AG09319 (cell line): ENCODE measurements at regions not wholly inside any gene's neighbourhood (a gene's known extent, or its start where the extent isn't known, plus 50 kb on each side); places are given as distances from the start of the nearest gene placed in this dataset.
A peak's percentile ranks its signal among the peaks of the same experiment; 100 is the strongest.

Source experiments
- DNase-seq: peaks from one replicate; pipeline ENCODE4 v3.0.0-alpha.2; 2010; ENCODE audit warnings: low read depth; ENCODE audit errors: extremely low read depth
- TF ChIP-seq, protein P1 (sequence below): IDR thresholded peaks from 2 replicates; pipeline ENCODE4 v1.5.1; 2011; ENCODE audit warnings: low read depth, mild to moderate bottlenecking, inconsistent platforms, low read length, moderate library complexity

DNA sequence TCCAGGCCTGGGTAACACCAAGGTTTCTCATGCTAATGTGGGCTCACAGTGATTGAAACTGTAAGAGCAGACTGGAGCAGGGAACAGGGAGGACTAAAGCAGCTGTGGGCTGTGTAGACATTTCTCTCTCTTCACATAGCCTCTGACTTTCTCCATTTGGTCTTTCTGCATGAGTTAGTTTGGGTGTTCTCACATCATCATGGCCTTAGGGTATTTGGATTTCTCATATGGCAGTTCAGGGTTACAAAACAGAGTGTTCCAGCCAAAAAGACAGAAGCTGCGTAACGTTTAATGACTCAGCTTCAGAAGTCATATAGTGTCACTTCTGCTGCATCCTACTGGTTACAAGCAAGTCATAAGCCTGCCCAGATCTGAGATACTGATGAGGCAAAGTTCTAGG, 52.0 kb upstream of the OSBPL8 start:
- peak; percentile 87 for DNase-seq
- TF ChIP-seq, protein P1, sequence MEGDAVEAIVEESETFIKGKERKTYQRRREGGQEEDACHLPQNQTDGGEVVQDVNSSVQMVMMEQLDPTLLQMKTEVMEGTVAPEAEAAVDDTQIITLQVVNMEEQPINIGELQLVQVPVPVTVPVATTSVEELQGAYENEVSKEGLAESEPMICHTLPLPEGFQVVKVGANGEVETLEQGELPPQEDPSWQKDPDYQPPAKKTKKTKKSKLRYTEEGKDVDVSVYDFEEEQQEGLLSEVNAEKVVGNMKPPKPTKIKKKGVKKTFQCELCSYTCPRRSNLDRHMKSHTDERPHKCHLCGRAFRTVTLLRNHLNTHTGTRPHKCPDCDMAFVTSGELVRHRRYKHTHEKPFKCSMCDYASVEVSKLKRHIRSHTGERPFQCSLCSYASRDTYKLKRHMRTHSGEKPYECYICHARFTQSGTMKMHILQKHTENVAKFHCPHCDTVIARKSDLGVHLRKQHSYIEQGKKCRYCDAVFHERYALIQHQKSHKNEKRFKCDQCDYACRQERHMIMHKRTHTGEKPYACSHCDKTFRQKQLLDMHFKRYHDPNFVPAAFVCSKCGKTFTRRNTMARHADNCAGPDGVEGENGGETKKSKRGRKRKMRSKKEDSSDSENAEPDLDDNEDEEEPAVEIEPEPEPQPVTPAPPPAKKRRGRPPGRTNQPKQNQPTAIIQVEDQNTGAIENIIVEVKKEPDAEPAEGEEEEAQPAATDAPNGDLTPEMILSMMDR: no peak

DNA sequence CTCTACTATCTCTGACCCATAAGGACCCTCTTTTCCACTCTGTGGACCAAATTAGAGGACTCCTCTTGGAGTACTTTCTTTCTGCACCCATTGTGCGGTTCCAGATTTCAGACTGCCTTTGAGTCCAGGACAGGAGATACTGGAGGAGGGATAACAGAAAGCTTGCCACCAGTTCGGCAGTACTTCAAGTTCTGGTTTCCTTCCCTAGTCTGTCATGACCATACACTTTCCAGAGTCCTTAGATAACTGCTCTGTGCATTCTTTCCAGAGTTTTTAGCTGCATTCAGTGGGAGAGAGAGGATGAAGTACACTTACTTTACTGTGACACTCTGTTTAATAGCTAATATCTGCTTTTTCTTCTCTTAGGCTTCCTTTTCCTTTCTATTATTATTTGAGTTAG, 54.8 kb upstream of the OSBPL8 start:
- TF ChIP-seq, protein P1: no peak
- DNase-seq: no peak

DNA sequence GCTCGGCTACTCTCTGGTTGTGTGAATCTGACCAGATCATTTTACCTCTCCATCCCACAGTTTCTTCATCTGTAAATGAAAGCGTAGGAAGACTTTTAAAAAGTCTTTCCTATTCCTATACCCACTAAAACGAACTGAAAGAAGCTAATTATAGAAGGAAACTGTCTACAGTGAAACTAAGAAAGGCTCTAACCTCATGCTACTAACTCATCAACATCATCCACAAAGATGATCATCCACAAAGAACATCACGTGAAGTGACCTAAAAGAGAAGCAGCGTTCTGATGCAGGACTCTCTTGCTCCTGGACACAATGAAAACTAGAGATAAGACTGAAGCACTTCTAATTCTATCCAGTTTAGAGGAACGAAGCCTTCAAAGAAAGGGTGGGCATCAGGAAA, 58.5 kb upstream of the OSBPL8 start:
- TF ChIP-seq, protein P1: no peak
- no peak for DNase-seq

DNA sequence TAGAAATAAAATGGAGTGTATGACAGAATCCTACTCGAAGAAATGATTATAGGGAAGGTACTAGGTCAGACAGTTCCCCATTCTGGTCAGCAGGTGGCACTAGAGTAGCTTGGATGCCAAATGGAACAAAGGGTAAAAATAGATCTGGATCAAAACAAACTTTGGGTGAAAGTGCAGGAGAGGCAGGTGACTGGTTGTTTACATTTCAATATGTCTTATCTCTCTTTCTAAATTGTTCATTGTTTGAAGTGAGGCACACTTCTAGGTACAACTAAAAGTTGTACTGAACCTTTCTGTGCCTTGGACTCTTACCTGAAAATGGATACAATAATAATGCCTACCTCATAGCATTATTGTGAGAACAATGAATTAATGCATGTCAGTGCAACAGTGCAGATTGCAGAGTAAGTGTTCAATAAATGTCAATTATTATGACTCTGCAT, 62.0 kb upstream of the OSBPL8 start:
- peak; percentile 30 for DNase-seq
- TF ChIP-seq, protein P1: peak; percentile 87

DNA sequence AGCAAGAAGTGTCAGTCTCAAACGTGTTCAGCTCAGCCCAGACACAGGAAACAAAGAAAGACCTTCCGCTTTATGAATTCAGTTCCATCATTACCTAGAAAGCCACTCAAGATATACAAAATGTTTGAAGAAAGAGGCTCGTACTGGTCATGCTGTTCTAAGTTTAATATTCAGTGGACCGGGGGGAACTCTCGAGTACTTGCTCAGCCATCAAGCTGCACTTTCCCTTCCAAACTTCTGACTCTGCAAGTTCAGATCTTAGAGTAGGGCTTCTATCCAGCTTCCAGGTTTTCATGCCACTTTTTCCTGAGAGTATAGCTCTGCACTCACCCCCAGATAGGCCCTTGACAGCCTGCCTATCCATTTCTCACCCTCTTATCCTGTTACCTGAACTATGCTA, 62.8 kb upstream of the OSBPL8 start:
- TF ChIP-seq, protein P1: no peak
- DNase-seq: no peak

DNA sequence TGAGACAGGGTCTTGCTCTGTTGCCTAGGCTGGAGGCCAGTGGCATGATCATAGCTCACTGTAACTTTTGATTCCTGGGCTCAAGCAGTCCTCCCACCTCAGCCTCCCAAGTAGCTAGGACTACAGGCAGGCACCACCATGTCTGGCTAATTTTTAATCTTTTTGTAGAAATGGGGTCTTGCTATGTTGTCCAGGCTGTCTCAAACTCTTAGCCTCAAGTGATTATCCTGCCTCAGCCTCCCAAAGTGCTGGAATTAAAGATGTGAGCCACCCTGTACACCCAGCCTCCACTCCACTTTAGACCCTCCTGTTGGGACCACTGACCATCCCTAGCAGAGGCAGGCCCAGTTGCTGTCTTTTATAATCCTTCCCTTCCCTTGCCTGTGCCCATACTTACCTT, 63.3 kb upstream of the OSBPL8 start:
- DNase-seq: no peak
- TF ChIP-seq, protein P1: no peak

DNA sequence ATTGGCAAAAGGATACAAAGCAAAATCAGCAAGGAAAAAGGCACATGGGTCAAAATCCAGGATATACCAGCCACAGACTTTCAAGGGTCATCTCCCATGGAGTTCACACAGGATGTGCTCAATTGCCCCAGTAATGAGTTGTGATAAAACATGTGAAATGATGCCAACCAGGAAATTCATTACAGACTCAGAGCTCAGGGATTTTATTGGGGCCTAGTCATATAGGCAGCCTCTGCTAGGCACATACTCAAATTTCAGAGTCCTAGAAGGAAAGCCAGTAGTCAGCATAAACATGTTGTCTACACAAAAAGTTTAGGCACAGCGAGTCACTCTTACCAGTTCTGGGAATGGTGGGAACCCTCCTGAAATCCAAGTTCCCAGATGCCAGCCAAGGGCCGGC, 64.4 kb upstream of the OSBPL8 start:
- DNase-seq: peak; percentile 25
- TF ChIP-seq, protein P1: no peak
